ENCODE measurements at regions not wholly inside any gene's neighbourhood (a gene's known extent, or its start where the extent isn't known, plus 50 kb on each side); places are given as distances from the start of the nearest gene placed in this dataset.
"Not testable (repeated sequence)": the region's sequence is repeated elsewhere in the genome, so short reads cannot be mapped to it uniquely, and the experiment has no call there.

DNA sequence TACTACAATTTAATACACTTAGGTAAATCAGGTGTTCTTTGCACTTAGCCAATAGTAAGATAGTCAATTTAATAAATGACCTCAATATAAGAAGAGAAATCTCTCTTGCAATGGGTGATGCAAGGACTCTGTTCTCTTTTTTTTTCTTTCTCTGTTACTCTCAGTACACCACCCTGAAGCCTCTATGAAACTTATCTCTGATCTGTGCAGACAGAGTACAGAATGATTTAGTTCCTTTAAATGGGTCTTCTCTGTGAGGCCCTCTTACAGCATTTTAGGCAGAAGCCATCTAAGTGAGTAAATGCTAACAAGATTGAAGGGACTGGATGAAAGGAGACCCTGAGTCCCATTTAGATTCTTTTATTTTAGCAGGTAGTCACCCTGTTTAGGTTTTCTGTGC is 312.8 kb downstream of the RFPL4B start:
- no peak for DNase-seq (ENCODE audit: low read depth)

DNA sequence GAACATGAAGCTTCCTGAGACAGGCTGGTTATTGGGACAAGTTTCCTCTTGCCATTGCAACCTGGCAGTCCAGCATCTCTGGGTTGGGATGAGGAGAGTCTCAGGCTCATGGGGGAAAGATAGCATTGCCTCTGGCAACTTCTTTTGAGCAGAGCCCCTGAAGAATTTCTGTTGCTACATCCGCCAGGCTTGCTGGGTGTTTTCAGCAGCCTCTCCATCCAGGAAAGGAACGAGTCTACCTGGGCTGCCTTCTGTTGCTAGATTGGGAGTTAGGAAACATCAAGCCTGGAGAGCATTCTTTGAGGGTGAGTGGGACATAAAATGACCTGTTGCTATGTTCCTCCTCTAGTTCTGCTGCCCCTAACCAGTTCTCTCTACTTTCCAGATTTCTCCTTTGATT is 313.5 kb downstream of the RFPL4B start:
- DNase-seq (ENCODE audit: low read depth) = no peak

DNA sequence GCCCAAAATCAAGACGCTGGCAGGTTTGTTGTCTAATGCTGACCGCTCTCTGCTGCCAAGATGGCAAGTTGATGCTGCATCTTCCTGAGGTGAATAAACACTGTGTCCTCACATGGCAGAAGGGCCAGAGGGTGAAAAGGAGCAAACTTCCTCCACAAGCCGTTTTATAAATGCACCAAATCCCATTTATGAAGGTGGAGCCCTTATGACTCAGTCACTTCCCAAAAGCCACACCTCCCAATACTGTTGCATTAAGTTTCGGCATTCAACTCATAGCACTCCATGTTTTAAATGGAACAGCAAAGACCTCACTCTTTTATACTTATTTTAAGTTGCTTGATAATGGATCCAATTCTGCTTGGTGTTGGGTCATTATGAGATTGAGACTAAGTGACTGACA is 316.6 kb downstream of the RFPL4B start:
- no peak for DNase-seq (ENCODE audit: low read depth)

DNA sequence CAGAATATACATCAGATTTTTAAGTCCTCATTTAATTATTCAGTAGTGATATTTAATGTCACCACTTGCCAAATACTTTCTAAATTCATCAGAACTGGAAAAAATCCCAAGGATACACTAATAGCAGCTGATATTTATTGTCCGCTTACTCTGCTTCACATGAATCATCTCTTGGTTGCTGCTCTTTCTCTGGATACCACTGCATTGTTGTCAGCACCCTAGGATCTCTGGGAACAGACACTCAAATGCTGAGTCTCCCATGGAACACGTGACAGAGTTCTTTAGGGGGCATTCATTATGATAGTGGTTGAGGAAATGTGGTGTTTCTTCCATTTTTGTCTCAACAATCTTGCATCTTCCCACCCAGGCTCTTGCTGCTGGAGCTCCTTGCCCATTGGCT is 318.0 kb downstream of the RFPL4B start:
- DNase-seq (ENCODE audit: low read depth) = no peak

DNA sequence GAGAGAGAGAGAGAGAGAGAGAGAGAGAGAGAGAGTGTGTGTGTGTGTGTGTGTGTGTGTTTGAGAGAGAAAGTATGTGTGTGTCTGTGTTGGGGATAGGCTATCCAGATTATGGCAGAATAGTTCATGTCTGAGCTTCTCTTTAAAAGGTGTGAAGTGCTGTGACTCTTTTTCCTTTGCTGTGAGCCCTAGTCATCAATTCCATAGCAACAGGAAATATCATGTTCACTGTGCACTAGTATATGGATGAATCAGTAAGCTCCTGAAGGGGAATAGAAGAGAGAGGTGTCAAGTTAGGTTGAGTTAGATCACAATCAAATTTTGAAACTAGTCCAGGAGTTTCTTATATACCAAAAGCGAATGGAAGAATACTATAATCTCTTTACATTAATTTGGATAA is 318.7 kb downstream of the RFPL4B start:
- no peak for DNase-seq (ENCODE audit: low read depth)

DNA sequence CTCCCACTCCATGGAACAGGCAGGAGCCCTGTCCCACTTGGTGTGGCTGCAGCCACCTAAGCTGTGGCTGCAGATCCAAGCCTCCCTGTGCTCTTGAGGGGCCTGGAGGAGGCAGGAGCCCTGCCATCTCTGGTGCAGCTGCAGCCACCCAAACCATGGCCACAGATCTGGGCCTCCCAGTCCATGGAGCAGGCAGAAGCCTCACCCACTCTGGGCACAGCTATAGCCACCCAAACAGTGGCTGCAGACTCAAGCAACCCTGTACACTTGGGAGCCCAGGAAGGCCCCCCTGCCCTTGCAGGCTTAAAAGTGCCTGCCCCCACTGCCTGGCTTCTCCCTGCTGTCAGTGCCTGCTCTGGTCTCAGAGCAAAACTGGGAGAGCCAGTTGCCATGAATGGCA is 320.3 kb downstream of the RFPL4B start:
- DNase-seq (ENCODE audit: low read depth) = no peak

DNA sequence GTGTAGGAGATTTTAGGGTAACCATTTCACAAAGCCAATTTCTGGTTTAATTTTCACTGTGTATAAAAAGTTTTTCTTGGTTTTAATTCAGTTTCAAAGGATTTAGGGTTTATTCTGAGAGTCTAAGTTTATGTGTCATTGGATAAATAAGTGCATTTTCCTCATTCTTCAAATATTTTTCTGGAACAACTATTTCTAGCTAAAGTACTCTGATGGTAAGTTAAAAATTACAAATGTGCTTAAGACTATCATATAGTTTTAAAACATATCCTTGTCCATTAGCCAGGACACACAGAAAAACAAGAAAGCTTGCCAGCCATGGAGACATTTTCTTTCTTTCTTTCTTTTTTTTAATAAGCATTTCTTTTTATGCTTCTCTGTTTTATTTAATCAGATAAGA is 333.0 kb downstream of the RFPL4B start:
- DNase-seq (ENCODE audit: low read depth) = no peak

DNA sequence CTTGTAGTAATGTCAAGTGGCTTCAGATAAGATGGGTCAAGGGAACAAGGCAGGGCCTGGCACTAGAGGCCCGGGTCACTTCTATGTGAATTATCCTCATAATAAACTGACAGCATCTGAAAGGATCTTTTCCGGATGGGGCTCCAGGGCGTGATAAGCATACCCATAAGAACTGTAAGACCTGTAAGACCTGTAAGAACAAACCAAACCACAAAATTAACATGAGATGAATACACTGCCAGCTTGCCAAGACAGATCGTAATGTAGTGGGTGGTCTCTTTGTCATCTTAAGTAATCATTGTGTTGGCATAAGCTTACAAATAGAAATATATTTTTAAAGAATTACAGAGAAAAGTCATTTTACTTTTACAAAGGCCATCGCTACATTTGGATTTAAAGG is 334.9 kb downstream of the RFPL4B start:
- no peak for DNase-seq (ENCODE audit: low read depth)

DNA sequence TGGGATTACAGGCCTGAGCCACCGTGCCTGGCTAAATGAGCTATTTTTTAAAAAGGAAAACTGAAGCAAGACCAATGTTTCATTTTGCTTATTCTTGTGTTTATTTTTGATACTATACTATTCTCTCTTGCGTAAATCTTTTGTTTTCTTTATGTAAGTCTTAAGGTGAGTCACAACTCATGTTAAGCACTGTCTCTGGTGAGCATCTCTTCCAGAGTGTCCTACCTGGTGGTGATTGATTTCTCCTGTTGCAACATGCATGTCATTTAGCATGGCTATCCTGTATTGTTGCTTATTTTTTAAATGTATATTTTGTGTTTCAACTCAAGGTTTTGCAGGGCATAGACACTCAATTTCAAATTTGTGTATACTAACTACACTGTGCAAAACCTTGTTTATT is 336.0 kb downstream of the RFPL4B start:
- DNase-seq (ENCODE audit: low read depth) = no peak

DNA sequence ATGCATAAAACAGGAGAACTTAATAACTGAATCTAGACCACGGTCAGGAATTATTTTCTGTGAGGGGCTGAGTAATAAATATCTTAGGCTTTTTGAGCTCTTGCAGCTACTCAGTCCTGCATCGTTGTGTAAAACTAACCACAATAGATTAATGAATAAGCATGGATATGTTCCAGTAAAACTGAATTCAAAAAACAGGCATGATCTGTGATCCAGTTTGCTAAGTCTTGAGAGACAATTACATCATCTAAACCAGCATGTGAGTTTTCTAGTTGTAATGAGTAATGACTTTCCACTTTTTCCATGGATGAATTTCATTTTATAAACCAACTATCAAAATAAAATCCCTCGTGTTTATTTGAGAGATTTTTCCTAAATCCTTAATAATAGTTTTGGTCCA is 336.8 kb downstream of the RFPL4B start:
- no peak for DNase-seq (ENCODE audit: low read depth)

DNA sequence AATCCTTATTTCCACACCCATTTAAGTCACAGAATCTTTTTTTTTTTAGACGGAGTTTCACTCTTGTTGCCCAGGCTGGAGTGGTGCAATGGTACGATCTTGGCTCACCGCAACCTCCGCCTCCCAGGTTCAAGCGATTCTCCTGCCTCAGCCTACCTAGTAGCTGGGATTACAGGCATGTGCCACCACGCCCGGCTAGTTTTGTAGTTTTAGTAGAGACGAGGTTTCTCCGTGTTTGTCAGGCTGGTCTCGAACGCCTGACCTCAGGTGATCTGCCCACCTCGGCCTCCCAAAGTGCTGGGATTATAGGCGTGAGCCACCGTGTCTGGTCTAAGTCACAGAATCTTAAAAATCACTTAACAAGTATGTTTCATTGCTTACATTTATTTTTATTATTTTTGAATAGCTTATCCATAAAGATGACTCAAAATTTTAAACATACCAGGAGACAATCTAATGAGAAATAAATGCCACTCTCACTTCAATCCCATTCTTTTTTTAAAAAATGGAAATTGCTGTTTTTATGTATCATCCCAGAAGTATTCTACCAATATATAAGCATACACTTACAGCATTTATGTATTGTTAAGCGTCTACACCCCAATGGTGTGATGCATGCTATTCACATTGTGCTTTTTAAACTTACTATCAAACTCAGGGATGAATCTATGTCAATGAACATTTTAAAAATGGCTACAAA is 338.5 kb downstream of the RFPL4B start:
- DNase-seq (ENCODE audit: low read depth) = not testable (repeated sequence)

DNA sequence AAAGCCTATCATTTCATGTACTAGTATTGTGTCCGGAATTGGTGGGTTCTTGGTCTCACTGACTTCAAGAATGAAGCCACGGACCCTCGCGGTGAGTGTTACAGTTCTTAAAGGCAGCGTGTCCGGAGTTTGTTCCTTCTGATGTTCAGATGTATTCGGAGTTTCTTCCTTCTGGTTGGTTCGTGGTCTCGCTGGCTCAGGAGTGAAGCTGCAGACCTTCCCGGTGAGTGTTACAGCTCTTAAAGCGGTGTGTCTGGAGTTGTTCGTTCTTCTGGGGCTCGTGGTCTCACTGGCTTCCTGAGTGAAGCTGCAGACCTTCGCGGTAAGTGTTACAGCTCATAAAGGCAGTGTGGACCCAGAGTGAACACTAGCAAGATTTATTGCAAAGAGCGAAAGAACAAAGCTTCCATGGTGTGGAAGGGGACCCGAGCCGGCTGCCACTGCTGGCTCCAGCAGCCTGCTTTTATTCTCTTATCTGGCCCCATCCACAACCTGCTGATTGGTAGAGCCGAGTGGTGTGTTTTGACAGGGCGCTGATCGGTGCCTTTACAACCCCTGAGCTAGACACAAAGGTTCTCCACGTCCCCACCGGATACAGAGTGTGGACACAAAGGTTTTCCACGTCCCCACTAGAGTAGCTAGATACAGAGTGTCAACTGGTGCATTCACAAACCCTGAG is 341.5 kb downstream of the RFPL4B start:
- not testable (repeated sequence) for DNase-seq (ENCODE audit: low read depth)

DNA sequence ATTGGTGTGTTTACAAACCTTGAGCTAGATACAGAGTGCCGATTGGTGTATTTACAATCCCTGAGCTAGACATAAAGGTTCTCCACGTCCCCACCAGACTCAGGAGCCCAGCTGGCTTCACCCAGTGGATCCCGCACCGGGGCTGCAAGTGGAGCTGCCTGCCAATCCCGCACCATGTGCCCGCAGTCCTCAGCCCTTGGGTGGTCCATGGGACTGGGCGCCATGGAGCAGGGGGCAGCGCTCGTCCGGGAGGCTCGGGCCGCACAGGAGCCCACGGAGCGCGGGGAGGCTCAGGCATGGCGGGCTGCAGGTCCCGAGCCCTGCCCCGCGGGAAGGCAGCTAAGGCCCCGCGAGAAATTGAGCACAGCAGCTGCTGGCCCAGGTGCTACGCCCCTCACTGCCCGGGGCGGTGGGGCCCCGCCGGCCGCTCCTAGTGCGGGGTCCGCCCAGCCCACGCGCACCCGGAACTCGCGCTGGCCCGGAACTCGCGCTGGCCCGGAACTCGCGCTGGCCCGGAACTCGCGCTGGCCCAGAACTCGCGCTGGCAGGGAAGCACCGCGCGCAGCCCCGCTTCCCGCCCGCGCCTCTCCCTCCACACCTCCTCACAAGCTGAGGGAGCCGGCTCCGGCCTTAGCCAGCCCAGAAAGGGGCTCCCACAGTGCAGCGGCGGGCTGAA is 342.2 kb downstream of the RFPL4B start:
- not testable (repeated sequence) for DNase-seq (ENCODE audit: low read depth)

DNA sequence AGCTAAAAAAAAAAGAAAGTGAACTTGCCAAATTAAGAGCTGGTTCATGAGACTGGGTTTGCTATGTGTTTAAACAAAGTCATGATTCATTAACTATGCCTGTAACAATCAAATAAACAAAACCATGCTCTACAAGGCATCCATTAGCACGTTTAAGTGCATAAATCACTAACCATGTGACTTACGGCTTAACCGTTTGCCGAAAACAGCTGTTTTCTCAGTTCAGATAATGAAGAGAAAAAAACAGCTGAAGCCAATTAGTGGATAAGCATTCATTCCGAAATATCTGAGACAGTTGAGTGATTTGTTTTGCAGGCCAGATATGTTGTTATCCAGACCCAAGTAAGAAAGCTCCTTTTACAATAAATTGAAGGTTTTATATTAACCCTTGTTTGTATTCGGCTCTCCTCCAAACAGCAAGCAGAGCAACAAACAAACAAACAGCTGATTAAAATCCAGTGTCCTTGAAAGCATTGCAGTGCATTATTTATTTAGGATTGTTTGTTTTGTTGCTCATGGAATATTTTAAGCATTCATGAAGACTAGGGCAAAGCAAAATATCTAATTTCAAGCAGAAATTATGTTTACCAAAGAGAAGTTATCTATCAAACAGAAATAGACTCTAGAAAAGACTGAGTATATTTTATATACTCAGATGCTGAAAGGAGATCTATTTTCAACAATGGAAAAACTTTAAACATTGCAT is 343.5 kb downstream of the RFPL4B start:
- no peak for DNase-seq (ENCODE audit: low read depth)

DNA sequence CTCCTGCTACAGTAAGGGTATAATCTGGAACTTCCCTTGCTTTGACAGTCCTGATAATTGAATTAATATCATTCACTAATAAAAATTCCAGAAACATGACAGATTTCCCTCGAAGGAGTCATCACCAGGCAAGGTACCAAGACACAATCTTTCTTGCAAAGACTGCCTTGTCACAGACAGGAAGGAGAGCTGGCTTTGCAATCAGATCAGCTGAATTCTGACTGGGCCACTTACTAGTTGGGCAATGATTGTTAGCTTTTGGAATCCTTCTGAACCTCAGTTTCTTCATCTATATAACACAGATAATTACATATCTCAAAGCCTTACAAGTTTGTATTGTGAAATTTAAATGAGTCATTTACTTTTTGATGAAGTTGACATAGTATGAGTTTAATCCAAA is 344.2 kb downstream of the RFPL4B start:
- no peak for DNase-seq (ENCODE audit: low read depth)

DNA sequence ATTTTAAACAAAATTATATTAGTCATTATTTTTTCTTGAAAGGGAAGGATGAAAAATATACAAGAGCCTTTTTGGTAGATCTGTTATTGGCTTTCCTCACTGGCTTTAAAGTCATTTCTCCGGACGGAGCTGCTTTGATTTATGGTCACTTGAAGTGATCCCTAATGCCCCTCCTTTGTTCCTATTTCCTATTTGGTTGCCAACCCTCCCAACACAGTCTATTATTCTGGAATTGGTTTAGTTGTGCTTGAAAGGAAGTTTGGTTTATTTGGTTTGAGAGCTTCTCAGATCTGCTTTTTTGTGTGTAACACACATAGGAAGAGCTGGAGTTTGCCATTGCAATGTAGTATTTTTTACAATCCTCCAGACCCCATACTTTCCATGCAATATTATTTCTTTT is 347.9 kb downstream of the RFPL4B start:
- no peak for DNase-seq (ENCODE audit: low read depth)

DNA sequence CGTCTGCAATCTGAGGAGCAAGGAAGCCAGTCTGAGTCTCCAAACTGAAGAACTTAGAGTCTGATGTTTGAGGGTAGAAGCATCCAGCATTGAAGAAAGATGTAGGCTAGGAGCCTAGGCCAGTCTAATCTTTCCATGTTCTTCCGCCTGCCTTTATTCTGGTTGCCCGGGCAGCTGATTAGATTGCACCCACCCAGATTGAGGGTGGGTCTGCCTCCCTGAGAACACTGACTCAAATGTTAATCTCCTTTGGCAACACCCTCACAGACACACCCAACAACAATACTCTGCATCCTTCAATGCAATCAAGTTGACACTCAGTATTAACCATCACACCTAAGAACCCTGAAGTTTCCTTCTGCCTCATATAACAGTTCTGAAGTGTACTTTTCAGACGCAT is 350.1 kb downstream of the RFPL4B start:
- DNase-seq (ENCODE audit: low read depth) = no peak

DNA sequence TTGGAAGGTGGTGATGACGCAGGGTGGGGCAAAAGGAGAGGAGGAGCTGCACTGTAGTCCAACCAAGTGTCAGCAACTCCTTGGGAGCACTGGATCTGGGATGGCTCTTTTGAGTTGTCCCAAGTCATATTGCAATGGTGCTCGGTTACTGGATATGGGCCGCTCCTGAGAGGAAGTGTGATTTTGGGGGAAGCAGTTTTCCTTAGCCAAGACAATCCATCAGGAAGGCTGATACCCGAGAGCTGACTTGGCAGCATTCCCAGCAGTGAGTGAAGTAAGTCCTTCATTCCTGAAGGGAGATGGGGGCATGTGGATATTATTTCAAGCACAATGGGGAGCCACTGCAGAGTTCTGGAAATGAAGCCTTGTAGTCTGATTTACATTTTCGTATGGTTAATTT is 354.1 kb downstream of the RFPL4B start:
- DNase-seq (ENCODE audit: low read depth) = no peak

DNA sequence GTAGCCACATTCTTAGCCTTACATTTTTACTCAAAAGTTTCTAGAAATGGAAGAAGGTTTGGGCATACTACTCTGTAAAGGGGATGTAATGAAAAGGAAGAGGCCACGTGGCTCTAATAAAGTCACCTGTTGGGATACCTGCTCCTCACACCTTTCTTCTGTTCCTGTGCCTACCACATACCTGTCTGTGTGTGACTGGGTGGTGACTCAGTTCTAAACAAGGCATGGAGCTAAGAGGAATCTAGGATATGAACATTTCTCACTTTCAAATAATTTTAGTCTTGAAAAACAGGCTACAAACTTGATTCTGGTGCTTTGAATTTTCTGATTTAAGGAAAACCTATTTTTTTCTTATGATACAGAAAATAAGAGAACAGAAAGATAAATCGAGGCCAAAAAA is 363.6 kb downstream of the RFPL4B start:
- DNase-seq (ENCODE audit: low read depth) = no peak

DNA sequence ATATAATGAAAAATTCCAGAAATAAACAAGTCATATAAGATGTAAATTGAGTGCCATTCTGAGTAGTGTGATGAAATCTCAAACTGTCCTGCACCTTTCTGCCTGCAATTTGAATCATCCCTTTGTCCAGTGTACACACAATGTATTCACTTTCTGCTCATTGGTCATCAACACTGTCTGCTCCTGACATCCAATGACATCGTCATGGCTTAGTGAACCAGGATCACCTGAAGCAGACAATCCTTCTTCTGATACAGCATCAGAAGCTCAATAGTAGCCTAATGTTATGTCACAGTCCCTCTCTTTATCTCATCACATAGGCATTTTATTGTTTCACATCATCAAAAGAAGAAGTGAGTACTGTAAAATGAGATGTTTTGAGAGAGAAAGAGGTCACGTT is 366.3 kb downstream of the RFPL4B start:
- no peak for DNase-seq (ENCODE audit: low read depth)

DNA sequence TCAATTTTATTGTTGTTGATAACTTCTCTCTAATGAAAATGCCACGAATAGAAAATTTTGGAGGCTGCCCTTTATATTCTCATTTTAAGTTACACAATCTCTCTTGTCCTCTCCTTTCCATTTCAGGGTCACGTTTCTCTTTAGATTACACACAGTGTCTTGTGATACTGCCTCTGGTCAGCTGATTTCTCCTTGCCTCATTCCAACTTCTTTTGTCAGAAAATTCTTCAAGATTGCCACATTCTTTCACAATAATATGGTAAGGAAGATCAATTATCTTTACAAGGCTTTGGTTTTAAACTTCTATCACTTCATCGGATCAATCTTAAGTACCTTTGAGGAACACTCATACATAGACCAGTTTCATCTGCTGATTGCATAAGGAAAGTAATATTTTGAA is 370.3 kb downstream of the RFPL4B start:
- DNase-seq (ENCODE audit: low read depth) = no peak

DNA sequence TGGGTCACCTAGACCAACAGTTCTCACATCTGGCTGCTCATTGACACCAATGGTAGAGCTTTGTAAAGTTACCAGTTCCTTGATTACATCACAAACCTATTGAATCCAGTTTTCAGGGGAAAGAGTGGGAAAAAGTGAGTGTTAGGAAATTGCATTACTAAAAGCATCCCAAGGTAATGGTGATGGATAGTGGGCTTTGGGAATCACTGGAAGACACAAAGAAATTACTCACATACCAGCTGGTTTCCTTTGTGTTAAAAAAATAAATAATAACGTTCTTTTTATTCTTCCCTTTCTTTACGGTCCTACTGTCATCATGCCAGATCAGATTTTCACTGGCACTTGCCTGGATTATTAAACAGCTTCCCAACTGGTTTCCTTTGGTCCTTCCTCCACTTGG is 370.7 kb downstream of the RFPL4B start:
- DNase-seq (ENCODE audit: low read depth) = no peak

DNA sequence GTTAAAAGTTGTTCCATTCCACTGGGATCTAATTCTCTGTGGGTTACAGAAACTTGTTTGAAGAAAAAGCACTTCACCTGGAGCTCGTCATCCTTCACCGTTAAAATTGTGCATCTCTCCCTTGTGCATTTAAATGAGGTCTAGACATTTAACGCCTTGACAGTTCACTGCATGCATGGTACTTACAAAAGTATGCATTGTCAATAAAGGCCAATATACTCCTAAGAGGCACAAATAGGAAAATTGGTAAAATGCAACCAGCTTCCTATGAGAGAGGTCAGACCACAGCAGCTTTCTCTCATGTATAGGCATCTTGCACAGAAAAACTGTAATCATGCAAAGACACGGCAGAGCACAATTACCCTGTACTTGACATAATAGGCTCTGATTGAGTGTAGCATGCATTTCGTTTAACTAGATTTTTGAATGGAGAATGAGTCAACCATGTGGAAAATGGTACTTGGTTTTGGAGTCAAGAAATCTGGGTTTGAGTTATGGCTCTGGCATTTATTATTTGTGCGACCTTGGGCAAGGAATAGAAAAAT is 378.5 kb downstream of the RFPL4B start:
- no peak for DNase-seq (ENCODE audit: low read depth)
